HepG2 (cell line): ENCODE measurements at regions not wholly inside any gene's neighbourhood (a gene's known extent, or its start where the extent isn't known, plus 50 kb on each side); places are given as distances from the start of the nearest gene placed in this dataset.

Experiments used
- ATAC-seq: fragments of 200-7000 bp; cut with Tn5 transposase; 3 replicates; pipeline ENCODE4 v1.9.1; 2020; ENCODE audit warnings: mild to moderate bottlenecking, moderate library complexity
- BruUV-seq: library from RNA; stranded (reverse); fragments of 400-500 nt; replicated peaks from 2 replicates; lab custom pipeline; 2021; lab: Mats Ljungman, UMichigan
- CTCF ChIA-PET: fragments of 300-600 bp; formaldehyde crosslinking; extraction: SDS; loops from one replicate; lab custom pipeline; 2021; ENCODE audit warnings: low total read pairs, inconsistent platforms, low intra/inter-chr PET ratio; lab: Yijun Ruan, JAX
- POLR2A ChIA-PET: fragments of 350-600 bp; sonication (Branson Sonifier 250); formaldehyde crosslinking; loops from one replicate; lab custom pipeline; 2020; ENCODE audit warnings: antibody characterized with exemption, inconsistent platforms; lab: Yijun Ruan, JAX
- DNase-seq: peaks from one replicate; pipeline ENCODE4 v3.0.0-alpha.2; 2015; ENCODE audit warnings: low spot score
- FAIRE-seq: peaks from 3 replicates; lab custom pipeline; 2011; peaks lifted over from hg19 to GRCh38; lab: Jason Lieb, UNC
- H2AFZ ChIP-seq: one replicate; pipeline ENCODE4 v1.6.1; 2011; ENCODE audit warnings: low read length, inconsistent platforms
- H3K27ac ChIP-seq: fragments of 300-600 bp; 3 replicates; pipeline ENCODE4 v1.8.0; 2011; ENCODE audit warnings: mixed run types, mild to moderate bottlenecking, mixed read lengths, low read length, inconsistent platforms; ENCODE audit not compliant: insufficient read depth; ENCODE audit errors: extremely low read length
- H3K27me3 ChIP-seq, 2 experiments: fragments of 200-600 bp in 1 of 2; 2 replicates in 1 of 2; 3 replicates in 1 of 2; pipeline versions ENCODE4 v1.6.0 to v1.8.0; 2011; ENCODE audit warnings: low read length in 2 of 2, mild to moderate bottlenecking in 2 of 2, moderate library complexity in 2 of 2, inconsistent platforms in 1 of 2; ENCODE audit not compliant: insufficient read depth in 2 of 2, control insufficient read depth in 1 of 2
- H3K36me3 ChIP-seq, 2 experiments: fragments of 200-600 bp in 1 of 2; replicated peaks in 1 of 2; 2 replicates in 1 of 2; 3 replicates in 1 of 2; pipeline versions ENCODE4 v1.5.1 to v1.8.0; 2011; ENCODE audit warnings: low read length in 2 of 2, inconsistent platforms in 1 of 2; ENCODE audit not compliant: insufficient read depth in 2 of 2, control insufficient read depth in 1 of 2
- H3K4me1 ChIP-seq: 2 replicates; pipeline ENCODE4 v1.5.1; 2012; ENCODE audit warnings: low read length, inconsistent platforms; ENCODE audit not compliant: insufficient read depth
- H3K4me2 ChIP-seq: 2 replicates; pipeline ENCODE4 v1.6.0; 2011; ENCODE audit warnings: low read depth, low read length, inconsistent platforms
- H3K4me3 ChIP-seq, 3 experiments: fragments of 200-600 bp in 1 of 3; sonication (generic), shearing (Covaris generic) in 1 of 3; replicated peaks in 1 of 3; 2 replicates each; pipeline ENCODE4 v1.5.1; 2011 to 2016; ENCODE audit warnings: low read length in 3 of 3, inconsistent platforms in 2 of 3, low read depth in 2 of 3, mild to moderate bottlenecking in 2 of 3, control low read depth in 1 of 3, mixed read lengths in 1 of 3; ENCODE audit not compliant: insufficient read depth in 1 of 3
- H3K79me2 ChIP-seq: one replicate; pipeline ENCODE4 v1.6.1; 2011; ENCODE audit warnings: low read length, inconsistent platforms; ENCODE audit not compliant: insufficient read depth
- H3K9ac ChIP-seq: 2 replicates; pipeline ENCODE4 v1.6.0; 2011; ENCODE audit warnings: mild to moderate bottlenecking, low read depth, low read length, inconsistent platforms; ENCODE audit not compliant: insufficient read depth
- H3K9me3 ChIP-seq: 2 replicates; pipeline ENCODE4 v1.5.1; 2012; ENCODE audit warnings: mild to moderate bottlenecking, low read length
- H4K20me1 ChIP-seq: 2 replicates; pipeline ENCODE4 v1.6.0; 2011; ENCODE audit warnings: inconsistent platforms, mild to moderate bottlenecking, low read length, moderate library complexity; ENCODE audit not compliant: insufficient read depth
- ARID5B ChIP-seq: IDR thresholded peaks from 2 replicates; pipeline ENCODE4 v1.4.0; 2020; ENCODE audit warnings: mild to moderate bottlenecking, missing genetic modification reagents
- ATRX ChIP-seq: sonication (generic); formaldehyde crosslinking; IDR thresholded peaks from 2 replicates; pipeline ENCODE4 v1.4.0; 2020; ENCODE audit warnings: missing genetic modification reagents, borderline replicate concordance
- BCL3 ChIP-seq: sonication (generic); formaldehyde crosslinking; IDR thresholded peaks from 2 replicates; pipeline ENCODE4 v1.5.1; 2020; ENCODE audit warnings: mild to moderate bottlenecking, missing genetic modification reagents, moderate library complexity
- KDM6A ChIP-seq: IDR thresholded peaks from 2 replicates; pipeline ENCODE4 v1.6.1; 2016; ENCODE audit warnings: low read depth
- MLX ChIP-seq: IDR thresholded peaks from 2 replicates; pipeline ENCODE4 v1.6.1; 2016
- PRPF4 ChIP-seq: fragments of 200-400 bp; formaldehyde crosslinking; IDR thresholded peaks from 2 replicates; pipeline ENCODE4 v1.6.1; 2016; ENCODE audit warnings: low read length, low read depth; ENCODE audit not compliant: poor library complexity, severe bottlenecking
- TERF1 ChIP-seq: sonication (generic); formaldehyde crosslinking; IDR thresholded peaks from 2 replicates; pipeline ENCODE4 v1.8.0; 2022; ENCODE audit warnings: mild to moderate bottlenecking, missing genetic modification reagents, moderate library complexity
- ZBTB7A ChIP-seq: sonication (generic); formaldehyde crosslinking; IDR thresholded peaks from 2 replicates; pipeline ENCODE4 v1.8.0; 2022; ENCODE audit warnings: mild to moderate bottlenecking, missing genetic modification reagents
- ZBTB7B ChIP-seq: sonication (generic); formaldehyde crosslinking; IDR thresholded peaks from 2 replicates; pipeline ENCODE4 v1.4.0; 2020; ENCODE audit warnings: missing genetic modification reagents
- ZNF3 ChIP-seq: IDR thresholded peaks from 2 replicates; pipeline ENCODE4 v1.7.0; 2017; ENCODE audit warnings: inconsistent platforms
- ZNF367 ChIP-seq: sonication (generic); formaldehyde crosslinking; IDR thresholded peaks from 2 replicates; pipeline ENCODE4 v1.4.0; 2020; ENCODE audit warnings: missing genetic modification reagents, borderline replicate concordance
- ZNF691 ChIP-seq: sonication (generic); formaldehyde crosslinking; IDR thresholded peaks from 2 replicates; pipeline ENCODE4 v1.4.0; 2020; ENCODE audit warnings: missing genetic modification reagents, low read depth, mild to moderate bottlenecking, borderline replicate concordance
- ZNF713 ChIP-seq: sonication (generic); formaldehyde crosslinking; IDR thresholded peaks from 2 replicates; pipeline ENCODE4 v1.4.0; 2020; ENCODE audit warnings: mild to moderate bottlenecking, missing genetic modification reagents
- ZNF766 ChIP-seq: sonication (generic); formaldehyde crosslinking; IDR thresholded peaks from 2 replicates; pipeline ENCODE4 v1.5.0; 2020; ENCODE audit warnings: missing genetic modification reagents, borderline replicate concordance
- WGBS: methylation state at CpG from one replicate; pipeline ENCODE4 v1.1.6; 2017; ENCODE audit warnings: low lambda C conversion rate; 5-methylcytosine and 5-hydroxymethylcytosine counted together
- in situ Hi-C: cut with HindIII; loops from 2 replicates; pipeline ENCODE4 v1.10.0; 2017; ENCODE audit warnings: low pct_unique_long_range_greater_than_20kb; ENCODE audit not compliant: extremely low pct_ligation_motif_present
- intact Hi-C: fragments of 100-400 bp; cut with micrococcal nuclease; formaldehyde crosslinking; loops from one replicate; pipeline ENCODE4 v1.10.0; 2022; ENCODE audit not compliant: unreplicated experiment

- no TSS peak for BruUV-seq
- no peaks in the 10 kb centered on the region for H3K79me2 ChIP-seq
- ATAC-seq (no peak; the same call in 2 of the 3 replicates), DNase-seq (no peak), FAIRE-seq (no peak)
- no peak overlapping the region for H3K27ac ChIP-seq
- H2AFZ ChIP-seq, result no peak overlapping the region
- H3K27me3 ChIP-seq, result no peaks in the 10 kb centered on the region
- no peak overlapping the region for H3K4me2 ChIP-seq
- CTCF ChIA-PET, result no interaction called here
- H3K36me3 ChIP-seq, result no peaks in the 10 kb centered on the region
- WGBS, result 40% methylated on average over 3 of the region's 7 CpGs
- no peak overlapping the region for H3K9ac ChIP-seq
- POLR2A ChIA-PET, result no interaction called here
- TF ChIP-seq TERF1 (CRISPR knock-in tag) (no peak), PRPF4 (no peak), ZNF766 (CRISPR knock-in tag) (no peak), ATRX (no peak), ZNF3 (CRISPR knock-in tag) (no peak), ARID5B (CRISPR knock-in tag) (no peak), ZNF713 (CRISPR knock-in tag) (no peak), ZBTB7A (CRISPR knock-in tag) (no peak), ZNF367 (CRISPR knock-in tag) (no peak), ZNF691 (CRISPR knock-in tag) (no peak), MLX (CRISPR knock-in tag) (no peak), BCL3 (CRISPR knock-in tag) (no peak), KDM6A (CRISPR knock-in tag) (no peak), ZBTB7B (CRISPR knock-in tag) (no peak)
- H3K4me1 ChIP-seq, result no peaks in the 10 kb centered on the region
- H3K9me3 ChIP-seq, result no peaks in the 10 kb centered on the region
- no peaks in the 10 kb centered on the region for H4K20me1 ChIP-seq
- in situ Hi-C loops (loop anchor here (5.0 kb wide), 1 partner anchor 125 kb away; no protein-coding TSS in a partner anchor), intact Hi-C loops (loop anchor here (10.0 kb wide), 1 partner anchor 463 kb away; no protein-coding TSS in a partner anchor)
- no peak overlapping the region for H3K4me3 ChIP-seq
Observed at GRCh38 chr3:159881828-159882309, 106.8 kb upstream of the IL12A start.
